CD4-positive, alpha-beta T cell treated with Interleukin-17A for 4 hours (primary cell): ENCODE measurements at regions not wholly inside any gene's neighbourhood (a gene's known extent, or its start where the extent isn't known, plus 50 kb on each side); places are given as distances from the start of the nearest gene placed in this dataset.
"Not testable (repeated sequence)": the region's sequence is repeated elsewhere in the genome, so short reads cannot be mapped to it uniquely, and the experiment has no call there.

Experiments used
- DNase-seq: peaks from one replicate; pipeline ENCODE4 v3.0.0-alpha.2; 2020; ENCODE audit warnings: mixed read lengths

DNA sequence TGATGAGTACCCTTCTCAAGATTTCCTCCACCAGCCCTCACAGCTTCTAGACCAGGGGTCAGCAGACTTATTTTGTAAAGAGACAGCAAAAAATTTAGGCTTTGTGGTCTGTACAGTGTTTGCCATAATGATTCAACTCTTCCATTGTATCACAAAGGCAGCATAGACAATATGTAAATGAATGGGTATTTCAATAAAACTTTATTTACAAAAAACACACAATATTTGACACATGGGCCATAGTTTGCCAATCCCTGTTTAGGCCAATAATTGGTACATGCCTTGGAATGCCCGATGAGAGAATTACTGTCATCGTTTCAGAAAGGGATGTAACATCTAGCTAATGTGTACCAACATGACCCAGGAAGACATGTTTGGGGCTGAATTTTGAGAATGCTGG lies 178.9 kb upstream of the GALNT2 start:
- no peak for DNase-seq

DNA sequence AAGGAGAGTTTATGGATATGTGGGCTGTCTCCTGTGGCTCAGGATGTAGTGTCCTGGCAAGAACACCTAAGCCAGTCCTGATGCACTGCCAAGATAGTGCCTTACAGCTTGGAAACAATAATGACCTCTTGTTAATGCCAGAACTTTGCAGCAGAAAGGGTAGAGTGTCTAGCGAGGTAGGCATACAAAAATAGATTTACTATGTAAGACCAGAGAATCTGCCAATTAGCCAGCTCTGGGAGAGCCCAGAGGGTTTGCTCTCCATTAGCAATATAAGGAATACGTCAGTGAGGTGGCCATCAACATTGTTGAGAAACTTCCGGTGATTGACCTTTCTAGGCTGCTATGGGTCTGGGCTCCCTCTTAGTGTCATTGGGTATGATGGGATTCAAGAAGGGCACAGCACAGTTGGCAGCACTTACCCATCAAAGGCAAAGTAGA lies 178.5 kb upstream of the GALNT2 start:
- no peak for DNase-seq

DNA sequence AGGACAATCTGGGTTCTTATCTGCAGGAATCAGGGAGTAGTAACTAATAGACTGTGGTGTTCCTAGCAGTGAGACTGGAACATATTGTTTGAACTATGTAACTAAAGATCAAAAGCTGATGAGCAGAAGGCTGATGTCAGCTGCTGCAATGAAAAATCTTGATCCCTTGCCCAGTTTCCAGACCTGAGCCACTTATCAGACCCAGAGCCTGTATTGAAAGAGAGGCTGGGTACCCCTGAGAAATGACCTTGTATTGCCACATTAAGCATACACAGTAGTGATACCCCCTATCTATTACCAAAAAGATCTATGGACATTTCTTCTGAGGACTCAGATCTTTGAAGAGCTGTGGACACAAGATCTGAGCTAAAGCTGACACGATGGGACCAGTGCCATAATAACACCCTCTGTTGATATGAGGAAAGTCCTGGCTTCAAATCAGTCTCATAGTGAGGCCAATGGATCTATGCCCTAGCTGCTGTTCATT lies 178.0 kb upstream of the GALNT2 start:
- DNase-seq, result no peak

DNA sequence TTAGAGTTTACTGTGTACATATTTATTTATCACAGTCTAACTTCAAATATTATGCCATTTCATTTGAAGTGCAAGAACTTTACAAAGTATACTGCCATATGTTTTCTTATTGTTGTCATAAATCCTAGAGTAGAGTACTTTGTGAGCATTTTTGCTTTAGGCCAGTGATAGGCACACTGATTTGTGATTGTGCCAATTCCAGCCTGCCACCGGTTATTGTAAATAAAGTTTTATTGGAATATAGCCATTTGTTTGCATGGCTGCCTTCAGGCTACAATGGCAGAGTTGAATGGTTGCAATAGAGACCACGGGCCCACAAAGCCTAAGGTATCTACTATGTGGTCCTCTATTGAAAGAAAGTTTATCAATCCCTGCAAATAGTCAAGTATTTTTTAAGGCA lies 175.8 kb upstream of the GALNT2 start:
- DNase-seq, result no peak

DNA sequence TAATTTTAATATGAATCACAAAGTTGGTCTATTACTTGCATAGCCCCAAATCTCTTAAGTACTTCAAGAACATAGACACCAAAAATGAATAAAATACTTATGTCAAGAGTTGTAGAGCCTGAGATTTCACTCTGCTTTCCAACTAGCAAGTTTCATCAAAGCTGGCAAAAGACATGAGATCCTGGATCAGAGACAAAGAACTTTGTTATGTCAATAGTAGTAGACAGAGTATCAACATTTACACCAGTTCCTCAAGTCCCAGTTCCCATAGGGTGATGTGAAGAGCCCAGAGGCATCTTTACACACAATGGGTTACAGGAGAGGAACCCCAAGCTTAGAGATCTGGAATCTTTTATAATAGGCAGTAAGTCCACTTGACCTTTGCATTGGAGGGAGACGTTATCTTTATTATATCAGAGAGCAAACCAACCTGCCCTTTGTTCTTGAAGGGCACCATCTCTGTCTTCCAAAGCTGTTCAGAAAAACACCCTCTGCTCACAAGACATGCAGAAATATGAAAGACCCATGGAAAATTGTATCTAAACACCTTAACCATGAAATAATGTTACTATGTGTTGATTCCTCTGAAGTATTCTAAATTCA lies 174.4 kb upstream of the GALNT2 start:
- no peak for DNase-seq

DNA sequence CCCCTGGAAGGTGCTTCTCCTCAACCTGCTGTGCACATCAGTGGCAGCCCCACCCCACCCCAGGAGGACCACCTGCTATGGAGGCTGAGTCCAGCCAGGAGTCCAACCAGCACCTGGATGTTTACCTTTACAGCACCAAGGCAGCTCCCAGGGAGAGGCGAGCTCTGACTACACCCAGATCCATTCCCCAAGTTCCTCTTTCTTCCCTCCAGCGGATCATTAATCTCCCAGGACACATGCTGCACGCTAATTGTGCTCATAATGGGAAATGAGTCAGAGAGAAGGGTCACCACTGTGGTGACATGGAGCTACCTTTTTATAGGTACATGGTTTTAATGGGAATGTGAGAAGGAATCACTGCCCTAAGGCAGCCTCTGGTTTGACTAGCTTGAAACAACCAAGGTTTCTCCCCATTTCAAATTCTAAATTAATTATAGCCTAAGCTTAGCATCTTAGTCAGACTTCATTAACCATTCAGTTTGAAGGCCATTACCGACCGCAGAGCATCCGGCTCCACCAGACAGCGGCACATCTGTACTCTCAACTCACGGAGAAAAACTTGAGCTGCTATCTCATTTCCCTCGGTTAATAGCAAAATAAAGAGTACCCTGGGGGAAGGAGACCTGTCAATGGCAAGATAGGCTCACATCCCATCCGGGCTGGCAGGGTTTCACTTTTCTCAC lies 173.1 kb upstream of the GALNT2 start:
- DNase-seq, result no peak

DNA sequence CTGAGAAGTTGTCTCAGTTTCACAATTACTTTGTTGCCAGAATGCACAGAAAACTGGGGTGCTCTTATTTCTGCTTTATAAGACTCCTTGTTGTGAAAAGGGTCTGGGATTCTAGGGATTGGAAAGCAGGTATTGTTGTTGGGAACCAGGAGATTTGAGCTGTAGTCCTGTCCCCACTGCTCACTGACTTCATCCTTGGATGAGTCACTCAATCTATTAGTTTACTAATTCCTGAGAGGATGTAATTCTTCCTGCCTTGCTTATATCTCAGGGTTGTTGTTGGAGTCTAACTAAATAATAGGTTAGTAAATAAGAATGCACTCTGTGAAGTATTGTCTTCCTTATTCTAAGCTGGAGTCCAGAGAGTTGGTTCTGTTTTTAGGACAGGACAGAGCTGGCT lies 172.5 kb upstream of the GALNT2 start:
- no peak for DNase-seq

DNA sequence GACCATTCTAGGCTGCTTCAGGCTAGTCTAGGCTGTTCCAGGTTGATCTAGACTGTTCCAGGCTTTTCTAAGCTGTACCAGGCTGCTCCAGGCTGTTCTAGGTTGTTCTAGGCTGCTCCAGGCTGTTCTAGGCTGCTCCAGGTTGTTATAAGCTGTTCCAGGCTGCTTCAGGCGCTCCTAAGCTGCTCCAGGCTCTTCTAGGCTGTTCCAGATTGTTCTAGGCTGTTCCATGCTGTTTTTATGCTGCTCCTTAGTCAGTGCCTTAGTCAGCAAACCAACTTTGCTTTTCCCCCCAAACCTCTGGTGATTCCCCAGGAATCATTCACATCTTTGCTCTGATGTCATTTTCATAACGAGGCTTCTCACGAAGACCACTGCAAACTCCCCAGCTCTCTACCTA lies 171.4 kb upstream of the GALNT2 start:
- DNase-seq, result no peak

DNA sequence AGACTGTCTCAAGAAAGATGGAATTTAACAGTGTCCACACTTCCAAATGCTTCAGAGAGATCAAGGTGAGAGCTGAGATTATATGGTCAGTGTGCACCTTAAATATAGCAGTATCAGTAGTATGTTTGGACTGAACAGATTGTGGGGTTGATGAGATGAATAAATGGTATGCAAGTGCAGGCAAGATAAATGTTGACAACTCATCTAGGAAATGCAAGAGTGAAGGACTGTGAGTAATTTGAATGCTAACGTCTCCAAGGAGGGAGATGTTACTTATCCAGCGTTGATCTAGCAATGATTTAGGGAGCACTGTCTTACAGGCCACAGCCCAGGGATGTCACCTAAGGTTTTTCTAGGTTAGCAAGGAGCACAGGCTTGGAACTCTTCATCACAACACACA lies 170.7 kb upstream of the GALNT2 start:
- no peak for DNase-seq

DNA sequence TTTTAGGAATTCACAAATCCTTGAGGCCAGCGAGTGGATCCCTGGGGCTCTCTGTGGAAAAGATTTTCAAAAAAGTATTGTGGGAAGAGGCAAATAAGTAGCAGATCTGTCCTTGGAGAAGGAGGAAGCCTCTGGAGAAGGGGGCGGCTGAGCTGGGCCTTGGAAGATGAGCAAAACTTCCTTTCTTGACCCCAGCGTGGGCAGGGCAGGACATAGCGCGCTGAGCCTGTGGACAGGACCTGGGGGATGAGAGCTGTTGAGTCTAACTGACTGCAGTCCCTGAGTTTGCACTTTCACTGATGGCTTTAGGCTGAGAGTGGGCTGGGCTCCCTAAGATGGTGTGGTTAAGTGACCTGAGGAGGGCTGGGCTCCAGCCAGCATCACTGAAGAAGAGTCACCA lies 170.2 kb upstream of the GALNT2 start:
- no peak for DNase-seq

DNA sequence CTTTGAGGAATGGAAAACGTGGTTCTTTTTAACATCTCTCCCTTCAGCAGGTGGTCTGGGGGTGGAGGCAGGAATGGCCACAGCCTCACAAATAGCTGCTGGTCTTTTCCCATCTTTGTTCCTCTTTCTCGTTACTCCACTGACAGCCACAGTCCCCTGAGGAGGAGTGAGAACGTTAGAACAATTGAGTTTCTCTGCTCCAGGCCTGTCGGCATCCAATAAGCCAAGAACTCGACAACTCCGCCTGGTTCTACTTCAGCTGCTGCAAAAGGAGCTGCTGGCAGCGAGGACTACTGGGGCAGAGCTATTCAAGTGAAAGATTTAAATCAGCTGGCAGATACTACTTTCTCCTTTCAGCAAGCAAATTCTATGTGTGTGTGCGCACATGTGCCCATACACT lies 169.5 kb upstream of the GALNT2 start:
- DNase-seq, result no peak

DNA sequence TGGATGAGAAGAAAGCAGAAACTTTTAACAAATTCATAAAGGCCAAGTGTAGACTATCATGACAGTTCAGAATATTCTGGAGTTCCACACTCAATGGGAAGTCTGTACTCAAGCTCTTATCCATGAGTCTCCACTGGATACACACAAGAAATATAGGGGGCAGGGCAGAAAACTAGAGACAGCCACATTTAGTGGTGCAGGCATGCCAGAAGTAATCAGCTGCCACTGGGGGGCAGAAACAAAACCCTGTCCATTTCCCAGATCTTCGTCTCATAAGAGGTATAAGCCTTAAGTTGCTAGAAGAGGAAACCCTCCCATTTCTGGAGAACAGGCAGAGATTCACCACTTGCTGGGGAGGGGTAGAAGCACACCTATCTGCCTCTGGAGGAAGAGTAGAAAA lies 166.8 kb upstream of the GALNT2 start:
- DNase-seq, result no peak

DNA sequence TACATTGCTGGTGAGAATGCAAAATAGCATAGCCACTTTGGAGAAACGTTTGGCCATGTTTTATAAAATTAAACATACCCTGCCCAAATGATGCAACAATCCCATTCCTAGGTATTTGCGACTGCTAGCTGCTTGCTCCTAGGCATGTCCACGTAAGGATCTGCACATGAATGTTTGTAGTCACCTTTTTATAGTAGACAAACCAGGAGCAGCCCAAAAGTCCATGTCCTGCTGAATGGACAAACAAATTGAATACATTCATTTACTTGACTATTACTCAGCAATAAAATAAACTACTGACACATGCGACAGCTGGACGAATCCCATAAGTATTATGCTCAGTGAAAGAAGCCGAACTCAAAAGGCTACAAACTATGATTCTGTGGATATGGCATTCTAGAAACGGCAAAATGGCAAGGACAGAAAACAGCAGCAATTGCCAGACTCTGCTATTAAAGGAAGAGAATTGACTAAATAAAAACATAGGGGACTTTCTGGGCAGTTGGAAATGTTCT lies 161.9 kb upstream of the GALNT2 start:
- DNase-seq, result no peak

DNA sequence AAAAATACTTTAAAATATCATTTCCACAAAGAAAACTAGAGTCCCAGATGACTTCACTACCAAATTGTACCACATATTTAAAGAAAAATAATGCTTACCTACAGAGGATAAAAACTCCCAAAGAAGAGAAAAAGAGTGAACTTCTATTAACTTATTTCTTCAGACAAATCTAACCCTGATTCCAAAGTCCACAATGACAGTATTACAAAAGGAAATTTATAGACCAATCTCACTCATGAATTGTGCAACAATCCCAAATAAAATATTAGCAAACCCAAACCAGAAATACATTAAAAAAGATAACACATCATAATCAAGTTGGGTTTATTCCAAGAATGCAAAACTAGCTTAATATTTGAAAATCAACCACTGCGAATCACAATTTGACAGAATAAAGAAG lies 161.4 kb upstream of the GALNT2 start:
- DNase-seq, result no peak

DNA sequence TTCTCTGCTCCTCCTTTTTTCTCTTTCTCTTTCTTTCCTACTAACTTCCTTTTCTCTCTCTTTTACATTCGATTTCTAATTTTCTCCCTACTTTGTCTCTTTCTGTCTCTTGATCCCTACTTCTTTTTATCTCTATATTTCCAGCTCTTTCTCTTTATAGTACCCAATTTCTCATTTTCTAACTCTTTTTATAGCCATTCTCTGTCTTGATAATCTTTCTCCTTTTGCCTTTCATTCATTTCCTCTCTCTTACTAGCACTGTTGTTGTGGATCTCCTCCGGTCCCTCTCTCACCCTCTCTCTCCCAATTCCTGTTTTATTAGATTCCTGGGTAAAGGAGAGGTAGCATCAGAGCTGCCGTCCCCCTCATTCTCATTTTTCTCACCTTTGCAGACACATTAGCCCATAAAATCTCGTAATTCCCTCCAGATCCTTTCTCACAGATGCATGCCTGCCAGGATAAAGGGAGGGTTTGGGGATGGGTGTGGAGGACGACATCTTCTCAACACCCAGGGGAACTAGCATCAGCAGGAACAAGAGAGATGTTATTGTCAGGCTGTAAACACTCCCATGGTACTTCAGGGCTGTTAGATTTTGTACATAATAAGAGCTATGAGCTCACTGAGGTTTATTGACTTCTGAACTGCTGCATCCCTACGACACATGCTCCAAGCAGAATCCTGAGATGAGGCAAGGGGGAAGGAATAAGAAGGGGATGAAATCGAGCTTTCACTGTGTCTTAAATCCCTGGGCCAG lies 159.0 kb upstream of the GALNT2 start:
- DNase-seq, result no peak

DNA sequence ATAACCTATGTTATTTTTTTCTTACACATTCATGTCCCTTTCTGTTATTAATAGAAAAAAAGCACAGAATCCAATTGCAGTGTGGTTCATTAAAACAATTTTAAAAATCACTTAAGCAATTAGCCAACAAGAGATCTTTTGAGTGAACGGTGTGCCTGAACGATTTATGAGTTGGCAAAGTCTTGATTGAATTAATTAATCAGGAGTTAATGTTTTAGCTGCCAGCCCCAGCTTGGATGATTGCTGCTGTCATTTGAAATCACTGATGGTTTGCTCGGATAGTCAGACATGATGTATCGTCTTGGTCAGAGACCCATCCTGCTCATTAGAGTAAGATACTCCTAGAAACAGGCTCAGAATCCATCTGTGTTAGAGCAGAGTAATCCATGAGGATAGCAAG lies 158.3 kb upstream of the GALNT2 start:
- DNase-seq, result no peak

DNA sequence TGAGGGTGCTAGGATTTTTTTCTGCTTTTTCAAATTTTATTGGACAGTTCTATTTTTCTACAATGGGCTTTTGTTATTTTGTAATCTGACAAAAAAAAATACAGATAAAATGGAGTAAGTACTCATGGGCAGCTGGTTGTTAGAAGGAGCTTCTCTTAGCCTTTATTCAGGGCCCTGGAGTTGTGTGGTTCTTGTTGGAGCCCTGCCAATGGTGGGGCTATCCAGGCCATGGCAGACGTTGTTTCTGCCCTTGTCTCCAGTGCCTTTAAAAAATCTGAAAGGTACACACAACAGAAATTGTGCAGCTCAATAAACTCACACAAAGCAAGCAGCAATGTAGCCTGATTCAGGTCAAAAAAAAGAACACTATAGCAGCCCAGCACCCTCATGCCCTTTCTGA lies 153.5 kb upstream of the GALNT2 start:
- no peak for DNase-seq

DNA sequence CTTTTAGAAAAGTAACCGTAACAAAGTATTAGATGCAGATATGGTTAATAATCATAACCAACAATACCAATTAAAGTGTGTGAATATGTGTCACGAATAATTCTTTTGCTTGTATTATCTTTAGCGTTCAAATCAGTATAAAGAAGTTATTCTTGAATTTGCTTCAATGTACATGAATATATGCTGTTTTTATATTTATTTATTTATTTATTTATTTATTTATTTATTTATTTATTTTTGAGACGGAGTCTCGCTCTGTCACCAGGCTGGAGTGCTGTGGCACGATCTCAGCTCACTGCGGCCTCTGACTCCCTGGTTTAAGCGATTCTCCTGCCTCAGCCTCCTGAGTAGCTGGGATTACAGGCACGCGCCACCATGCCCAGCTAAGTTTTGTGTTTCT lies 147.6 kb upstream of the GALNT2 start:
- not testable (repeated sequence) for DNase-seq

DNA sequence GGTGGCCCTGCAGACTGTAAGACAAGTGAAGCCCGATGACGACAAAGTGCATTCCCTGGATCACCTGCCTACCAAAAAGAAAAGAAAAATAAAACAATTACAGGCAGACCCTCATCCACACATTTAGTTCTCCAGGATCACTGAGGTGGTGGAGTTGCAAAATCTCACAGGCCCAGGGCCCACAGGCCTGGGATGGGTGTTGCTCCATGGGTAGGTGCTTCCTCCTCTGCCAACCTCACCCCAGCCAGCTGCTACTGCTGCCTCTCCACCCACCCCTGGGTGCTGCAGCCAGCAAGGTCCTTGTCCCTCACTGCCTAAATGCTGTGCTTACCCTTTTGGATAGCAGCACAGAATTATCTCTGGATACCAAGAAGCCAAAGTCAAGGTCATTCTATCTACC lies 146.4 kb upstream of the GALNT2 start:
- no peak for DNase-seq

DNA sequence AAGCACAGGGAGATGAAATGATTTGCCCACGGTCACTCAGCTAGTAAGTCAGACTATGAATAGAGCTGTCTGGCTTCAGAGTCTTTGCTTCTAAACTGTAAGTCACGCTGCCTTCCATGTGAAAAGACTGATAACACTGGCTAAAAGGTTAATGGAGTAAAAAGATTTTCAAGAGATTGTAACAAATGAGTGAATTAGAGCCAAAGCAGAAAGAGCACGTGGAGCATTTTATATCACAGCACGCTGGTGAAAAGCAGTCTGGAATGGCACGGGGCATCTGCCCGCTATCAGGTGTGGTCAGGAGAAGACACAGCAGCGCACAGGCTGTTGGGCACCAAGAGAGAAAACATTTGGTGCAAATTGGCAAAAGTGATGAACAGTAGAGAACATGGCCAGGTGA lies 144.8 kb upstream of the GALNT2 start:
- DNase-seq, result no peak

DNA sequence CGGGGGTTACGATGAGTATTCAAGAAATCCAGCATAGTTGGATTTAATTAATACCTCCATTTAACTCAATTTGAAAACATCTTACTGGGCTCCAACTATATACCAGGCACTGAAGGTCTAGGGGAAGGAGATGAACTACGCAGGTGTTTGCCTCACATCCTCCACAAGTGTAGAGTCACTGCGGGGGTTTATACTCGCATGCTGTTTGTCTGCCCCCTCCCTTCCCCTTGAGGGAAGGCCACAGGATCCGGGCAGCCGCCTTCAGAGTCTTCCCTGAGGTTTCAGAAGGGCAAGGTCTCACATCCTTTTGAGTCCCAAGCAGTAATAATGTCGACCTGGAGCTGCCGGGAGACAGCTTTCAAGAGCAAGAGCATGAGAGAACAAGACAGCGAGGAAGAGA lies 142.4 kb upstream of the GALNT2 start:
- no peak for DNase-seq

DNA sequence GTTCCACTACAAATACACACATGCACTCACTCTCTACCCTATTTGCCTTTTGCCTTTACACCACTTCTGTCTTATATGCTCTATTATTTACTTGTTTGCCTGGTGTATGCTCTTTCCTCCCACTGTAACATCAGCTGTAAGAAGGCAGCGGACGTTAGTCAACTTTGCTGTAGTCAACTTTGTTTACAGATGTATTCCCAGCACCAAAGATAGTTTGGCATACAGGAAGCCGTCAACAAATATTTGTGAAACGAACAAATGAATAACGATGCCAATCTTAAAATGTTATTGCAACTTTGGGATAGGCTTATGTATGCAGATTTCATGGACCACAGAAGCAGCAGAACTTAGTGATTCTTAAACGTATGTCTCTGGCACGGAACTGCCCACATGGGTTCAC lies 138.3 kb upstream of the GALNT2 start:
- no peak for DNase-seq

DNA sequence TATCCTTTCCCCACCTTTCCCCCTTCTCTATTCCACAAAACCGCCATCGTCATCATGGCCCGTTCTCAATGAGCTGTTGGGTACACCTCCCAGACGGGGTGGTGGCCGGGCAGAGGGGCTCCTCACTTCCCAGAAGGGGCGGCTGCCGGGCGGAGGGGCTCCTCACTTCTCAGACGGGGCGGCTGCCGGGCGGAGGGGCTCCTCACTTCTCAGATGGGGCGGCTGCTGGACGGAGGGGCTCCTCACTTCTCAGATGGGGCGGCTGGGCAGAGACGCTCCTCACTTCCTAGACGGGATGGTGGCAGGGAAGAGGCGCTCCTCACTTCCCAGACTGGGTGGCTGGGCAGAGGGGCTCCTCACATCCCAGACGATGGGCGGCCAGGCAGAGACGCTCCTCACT lies 135.3 kb upstream of the GALNT2 start:
- not testable (repeated sequence) for DNase-seq

DNA sequence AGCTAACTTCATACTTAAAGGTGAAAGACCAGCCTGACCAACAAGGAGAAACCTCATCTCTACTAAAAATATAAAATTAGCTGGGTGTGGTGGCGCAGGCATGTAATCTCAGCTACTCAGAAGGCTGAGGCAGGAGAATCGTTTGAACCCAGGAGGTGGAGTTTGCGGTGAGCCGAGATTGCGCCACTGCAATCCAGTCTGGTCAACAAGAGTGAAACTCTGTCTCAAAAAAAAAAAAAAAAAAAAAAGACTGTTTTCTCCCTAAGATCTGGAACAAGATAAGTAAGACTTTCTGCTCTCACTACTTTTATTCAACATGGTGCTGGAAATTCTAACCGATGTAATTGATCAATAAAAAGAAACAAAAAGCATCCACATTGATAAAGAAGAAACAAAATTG lies 131.9 kb upstream of the GALNT2 start:
- DNase-seq, result not testable (repeated sequence)
